ENCODE measurements at regions not wholly inside any gene's neighbourhood (a gene's known extent, or its start where the extent isn't known, plus 50 kb on each side); places are given as distances from the start of the nearest gene placed in this dataset.

GRCh38 chr14:65281991-65282895, 130.3 kb upstream of the FUT8 start:
- no peak overlapping the region for H3K4me3 ChIP-seq (ENCODE audit: low read depth, low read length)
- peaks cover 5% of the 10 kb centered on the region; the same call in 1 of the 2 replicates for H3K9me3 ChIP-seq (ENCODE audit: control insufficient read depth, insufficient read depth, low read depth, low read length)
- H3K27me3 ChIP-seq (ENCODE audit: control insufficient read depth, insufficient read depth, low read length) = no peaks in the 10 kb centered on the region
- peak overlapping the region; percentile 34; the same call in 1 of the 2 replicates for H3K27ac ChIP-seq (ENCODE audit: low read depth, low read length)
- H3K4me1 ChIP-seq (ENCODE audit: control insufficient read depth, insufficient read depth, low read length) = peaks cover 23% of the 10 kb centered on the region
- H3K9ac ChIP-seq (ENCODE audit: low read length) = peak overlapping the region; percentile 45
- H3K36me3 ChIP-seq (ENCODE audit: control insufficient read depth, insufficient read depth, low read length) = no peaks in the 10 kb centered on the region

- Histone ChIP-seq H3K9ac (ENCODE audit: low read length) (no peak overlapping the region), H3K36me3 (ENCODE audit: control insufficient read depth, insufficient read depth, low read length) (no peaks in the 10 kb centered on the region), H3K27ac (ENCODE audit: low read depth, low read length) (no peak overlapping the region), H3K9me3 (ENCODE audit: control insufficient read depth, insufficient read depth, low read depth, low read length) (peaks cover 5% of the 10 kb centered on the region; the same call in 1 of the 2 replicates), H3K4me3 (ENCODE audit: low read depth, low read length) (no peak overlapping the region), H3K4me1 (ENCODE audit: control insufficient read depth, insufficient read depth, low read length) (peaks cover 28% of the 10 kb centered on the region), H3K27me3 (ENCODE audit: control insufficient read depth, insufficient read depth, low read length) (no peaks in the 10 kb centered on the region)
These were observed 129.7 kb upstream of the FUT8 start for GRCh38 chr14:65282896-65283253.

GRCh38 chr14:65286443-65286842, 126.1 kb upstream of the FUT8 start:
- no peaks in the 10 kb centered on the region for H3K9me3 ChIP-seq (ENCODE audit: control insufficient read depth, insufficient read depth, low read depth, low read length)
- no peak overlapping the region for H3K9ac ChIP-seq (ENCODE audit: low read length)
- no peaks in the 10 kb centered on the region for H3K36me3 ChIP-seq (ENCODE audit: control insufficient read depth, insufficient read depth, low read length)
- no peak overlapping the region for H3K4me3 ChIP-seq (ENCODE audit: low read depth, low read length)
- H3K4me1 ChIP-seq (ENCODE audit: control insufficient read depth, insufficient read depth, low read length) = peaks cover 28% of the 10 kb centered on the region
- no peak overlapping the region for H3K27ac ChIP-seq (ENCODE audit: low read depth, low read length)
- no peaks in the 10 kb centered on the region for H3K27me3 ChIP-seq (ENCODE audit: control insufficient read depth, insufficient read depth, low read length)

- H3K27me3 ChIP-seq (ENCODE audit: control insufficient read depth, insufficient read depth, low read length) = no peaks in the 10 kb centered on the region
- no peaks in the 10 kb centered on the region for H3K9me3 ChIP-seq (ENCODE audit: control insufficient read depth, insufficient read depth, low read depth, low read length)
- no peaks in the 10 kb centered on the region for H3K36me3 ChIP-seq (ENCODE audit: control insufficient read depth, insufficient read depth, low read length)
- H3K27ac ChIP-seq (ENCODE audit: low read depth, low read length) = no peak overlapping the region
- H3K4me1 ChIP-seq (ENCODE audit: control insufficient read depth, insufficient read depth, low read length) = peaks cover 19% of the 10 kb centered on the region
- no peak overlapping the region for H3K9ac ChIP-seq (ENCODE audit: low read length)
- H3K4me3 ChIP-seq (ENCODE audit: low read depth, low read length) = no peak overlapping the region
These were observed 125.0 kb upstream of the FUT8 start for GRCh38 chr14:65287264-65288131.

GRCh38 chr14:65290830-65291229, 121.7 kb upstream of the FUT8 start:
- Histone ChIP-seq H3K9me3 (ENCODE audit: control insufficient read depth, insufficient read depth, low read depth, low read length) (no peaks in the 10 kb centered on the region), H3K27me3 (ENCODE audit: control insufficient read depth, insufficient read depth, low read length) (no peaks in the 10 kb centered on the region), H3K27ac (ENCODE audit: low read depth, low read length) (no peak overlapping the region), H3K4me3 (ENCODE audit: low read depth, low read length) (no peak overlapping the region), H3K4me1 (ENCODE audit: control insufficient read depth, insufficient read depth, low read length) (peaks cover 9% of the 10 kb centered on the region), H3K9ac (ENCODE audit: low read length) (no peak overlapping the region), H3K36me3 (ENCODE audit: control insufficient read depth, insufficient read depth, low read length) (no peaks in the 10 kb centered on the region)

- H3K9me3 ChIP-seq (ENCODE audit: control insufficient read depth, insufficient read depth, low read depth, low read length) = no peaks in the 10 kb centered on the region
- H3K4me3 ChIP-seq (ENCODE audit: low read depth, low read length) = no peak overlapping the region
- peaks cover 9% of the 10 kb centered on the region for H3K4me1 ChIP-seq (ENCODE audit: control insufficient read depth, insufficient read depth, low read length)
- no peaks in the 10 kb centered on the region for H3K27me3 ChIP-seq (ENCODE audit: control insufficient read depth, insufficient read depth, low read length)
- H3K36me3 ChIP-seq (ENCODE audit: control insufficient read depth, insufficient read depth, low read length) = no peaks in the 10 kb centered on the region
- H3K27ac ChIP-seq (ENCODE audit: low read depth, low read length) = no peak overlapping the region
- no peak overlapping the region for H3K9ac ChIP-seq (ENCODE audit: low read length)
These were observed 121.0 kb upstream of the FUT8 start for GRCh38 chr14:65291531-65291930.

GRCh38 chr14:65294816-65295215, 117.7 kb upstream of the FUT8 start:
- Histone ChIP-seq H3K27ac (ENCODE audit: low read depth, low read length) (no peak overlapping the region), H3K9me3 (ENCODE audit: control insufficient read depth, insufficient read depth, low read depth, low read length) (no peaks in the 10 kb centered on the region), H3K4me3 (ENCODE audit: low read depth, low read length) (no peak overlapping the region), H3K27me3 (ENCODE audit: control insufficient read depth, insufficient read depth, low read length) (no peaks in the 10 kb centered on the region), H3K4me1 (ENCODE audit: control insufficient read depth, insufficient read depth, low read length) (no peaks in the 10 kb centered on the region; the same call in 1 of the 2 replicates), H3K36me3 (ENCODE audit: control insufficient read depth, insufficient read depth, low read length) (no peaks in the 10 kb centered on the region), H3K9ac (ENCODE audit: low read length) (no peak overlapping the region)

GRCh38 chr14:65296402-65296801, 116.1 kb upstream of the FUT8 start:
- Histone ChIP-seq H3K4me1 (ENCODE audit: control insufficient read depth, insufficient read depth, low read length) (no peaks in the 10 kb centered on the region; the same call in 1 of the 2 replicates), H3K27me3 (ENCODE audit: control insufficient read depth, insufficient read depth, low read length) (no peaks in the 10 kb centered on the region), H3K36me3 (ENCODE audit: control insufficient read depth, insufficient read depth, low read length) (no peaks in the 10 kb centered on the region), H3K9ac (ENCODE audit: low read length) (no peak overlapping the region), H3K9me3 (ENCODE audit: control insufficient read depth, insufficient read depth, low read depth, low read length) (no peaks in the 10 kb centered on the region), H3K4me3 (ENCODE audit: low read depth, low read length) (no peak overlapping the region), H3K27ac (ENCODE audit: low read depth, low read length) (no peak overlapping the region)

GRCh38 chr14:65296876-65297275, 115.7 kb upstream of the FUT8 start:
- Histone ChIP-seq H3K9me3 (ENCODE audit: control insufficient read depth, insufficient read depth, low read depth, low read length) (no peaks in the 10 kb centered on the region), H3K4me3 (ENCODE audit: low read depth, low read length) (no peak overlapping the region), H3K4me1 (ENCODE audit: control insufficient read depth, insufficient read depth, low read length) (no peaks in the 10 kb centered on the region; the same call in none of the 2 replicates), H3K9ac (ENCODE audit: low read length) (no peak overlapping the region), H3K27ac (ENCODE audit: low read depth, low read length) (no peak overlapping the region), H3K27me3 (ENCODE audit: control insufficient read depth, insufficient read depth, low read length) (no peaks in the 10 kb centered on the region), H3K36me3 (ENCODE audit: control insufficient read depth, insufficient read depth, low read length) (no peaks in the 10 kb centered on the region)

GRCh38 chr14:65297744-65298143, 114.8 kb upstream of the FUT8 start:
- H3K9ac ChIP-seq (ENCODE audit: low read length) = no peak overlapping the region
- no peaks in the 10 kb centered on the region for H3K36me3 ChIP-seq (ENCODE audit: control insufficient read depth, insufficient read depth, low read length)
- H3K27ac ChIP-seq (ENCODE audit: low read depth, low read length) = no peak overlapping the region

GRCh38 chr14:65299826-65300225, 112.7 kb upstream of the FUT8 start:
- Histone ChIP-seq H3K9ac (ENCODE audit: low read length) (no peak overlapping the region), H3K4me3 (ENCODE audit: low read depth, low read length) (no peak overlapping the region), H3K27me3 (ENCODE audit: control insufficient read depth, insufficient read depth, low read length) (no peaks in the 10 kb centered on the region), H3K4me1 (ENCODE audit: control insufficient read depth, insufficient read depth, low read length) (peaks cover 19% of the 10 kb centered on the region), H3K27ac (ENCODE audit: low read depth, low read length) (no peak overlapping the region), H3K36me3 (ENCODE audit: control insufficient read depth, insufficient read depth, low read length) (no peaks in the 10 kb centered on the region), H3K9me3 (ENCODE audit: control insufficient read depth, insufficient read depth, low read depth, low read length) (no peaks in the 10 kb centered on the region)

More at GRCh38 chr14:65297744-65298143, 114.8 kb upstream of the FUT8 start:
- H3K4me1 ChIP-seq (ENCODE audit: control insufficient read depth, insufficient read depth, low read length) = peaks cover 6% of the 10 kb centered on the region
- no peak overlapping the region for H3K4me3 ChIP-seq (ENCODE audit: low read depth, low read length)
- H3K9me3 ChIP-seq (ENCODE audit: control insufficient read depth, insufficient read depth, low read depth, low read length) = no peaks in the 10 kb centered on the region
- H3K27me3 ChIP-seq (ENCODE audit: control insufficient read depth, insufficient read depth, low read length) = no peaks in the 10 kb centered on the region

Data from HUES6 (cell line).